ENCODE measurements at regions not wholly inside any gene's neighbourhood (a gene's known extent, or its start where the extent isn't known, plus 50 kb on each side); places are given as distances from the start of the nearest gene placed in this dataset.
A peak's percentile ranks its signal among the peaks of the same experiment; 100 is the strongest.

DNA sequence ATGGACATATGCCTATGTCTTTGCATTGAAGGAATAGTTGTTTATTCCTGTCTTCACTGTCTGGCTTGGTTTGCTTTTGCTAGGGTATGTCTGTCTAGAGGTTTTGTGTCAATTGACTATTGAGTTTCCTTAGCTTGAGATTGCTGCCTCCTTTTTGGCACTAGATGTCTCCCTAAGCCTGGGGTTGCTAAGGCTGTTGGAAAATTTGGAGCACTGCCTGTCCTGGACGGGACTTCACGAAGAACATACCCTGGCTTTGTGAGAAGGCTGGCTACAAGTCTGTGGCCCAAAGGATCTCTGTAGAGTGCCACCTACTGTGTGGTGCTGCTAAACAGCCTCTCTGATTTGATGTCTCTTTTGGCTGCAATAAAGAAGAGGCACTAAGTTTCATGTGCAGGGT, 183.8 kb upstream of the NUDT10 start:
- in situ Hi-C loops (cut with MboI) = no loop called here
- BruUV-seq (replicated peaks) = no TSS peak
- Histone ChIP-seq H3K36me3 (ENCODE audit: control insufficient read depth, insufficient read depth, low read length) (no peaks in the 10 kb centered on the region), H3K9me3 (replicated peaks; ENCODE audit: control insufficient read depth, insufficient read depth, low read depth, low read length) (no peaks in the 10 kb centered on the region), H3K79me2 (ENCODE audit: control insufficient read depth, insufficient read depth, low read length) (no peaks in the 10 kb centered on the region), H3K4me3 (no peak overlapping the region), H3K27me3 (ENCODE audit: control insufficient read depth in 2 of 2, insufficient read depth in 2 of 2, low read length in 2 of 2) (no peaks in the 10 kb centered on the region), H3K9me1 (ENCODE audit: control insufficient read depth, insufficient read depth, low read length) (no peaks in the 10 kb centered on the region), H3K27ac (ENCODE audit: extremely low read depth, low read depth, low read length) (no peak overlapping the region), H3K9ac (ENCODE audit: insufficient read depth in 1 of 2, low read depth in 2 of 2, low read length in 2 of 2) (no peak overlapping the region), H4K20me1 (replicated peaks; ENCODE audit: control insufficient read depth, insufficient read depth, low read length) (no peaks in the 10 kb centered on the region), H3K4me1 (replicated peaks in 1 of 2; ENCODE audit: control insufficient read depth in 2 of 2, insufficient read depth in 2 of 2, low read length in 2 of 2) (no peaks in the 10 kb centered on the region), H2AFZ (ENCODE audit: low read depth, low read length) (no peak overlapping the region), H3K4me2 (ENCODE audit: insufficient read depth, low read length) (no peak overlapping the region)
- TF ChIP-seq ZNF778 (CRISPR knock-in tag; IDR thresholded peaks at IDR 0.05) (no peak), ZNF23 (CRISPR knock-in tag; IDR thresholded peaks at IDR 0.05) (no peak)
- TF ChIP-seq, protein P1, sequence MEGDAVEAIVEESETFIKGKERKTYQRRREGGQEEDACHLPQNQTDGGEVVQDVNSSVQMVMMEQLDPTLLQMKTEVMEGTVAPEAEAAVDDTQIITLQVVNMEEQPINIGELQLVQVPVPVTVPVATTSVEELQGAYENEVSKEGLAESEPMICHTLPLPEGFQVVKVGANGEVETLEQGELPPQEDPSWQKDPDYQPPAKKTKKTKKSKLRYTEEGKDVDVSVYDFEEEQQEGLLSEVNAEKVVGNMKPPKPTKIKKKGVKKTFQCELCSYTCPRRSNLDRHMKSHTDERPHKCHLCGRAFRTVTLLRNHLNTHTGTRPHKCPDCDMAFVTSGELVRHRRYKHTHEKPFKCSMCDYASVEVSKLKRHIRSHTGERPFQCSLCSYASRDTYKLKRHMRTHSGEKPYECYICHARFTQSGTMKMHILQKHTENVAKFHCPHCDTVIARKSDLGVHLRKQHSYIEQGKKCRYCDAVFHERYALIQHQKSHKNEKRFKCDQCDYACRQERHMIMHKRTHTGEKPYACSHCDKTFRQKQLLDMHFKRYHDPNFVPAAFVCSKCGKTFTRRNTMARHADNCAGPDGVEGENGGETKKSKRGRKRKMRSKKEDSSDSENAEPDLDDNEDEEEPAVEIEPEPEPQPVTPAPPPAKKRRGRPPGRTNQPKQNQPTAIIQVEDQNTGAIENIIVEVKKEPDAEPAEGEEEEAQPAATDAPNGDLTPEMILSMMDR (IDR thresholded peaks at IDR 0.05 in 2 of 3, conservative IDR thresholded peaks at IDR 0.05 in 1 of 3; ENCODE audit: insufficient read depth in 2 of 3, low read depth in 1 of 3, low read length in 3 of 3) = peak in 1 of 3 experiments; percentile 21; a peak in 1 of 6 replicates
- TF ChIP-seq, protein P2, sequence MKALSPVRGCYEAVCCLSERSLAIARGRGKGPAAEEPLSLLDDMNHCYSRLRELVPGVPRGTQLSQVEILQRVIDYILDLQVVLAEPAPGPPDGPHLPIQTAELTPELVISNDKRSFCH (CRISPR knock-in tag; IDR thresholded peaks at IDR 0.05) = no peak
- TF ChIP-seq, protein P2 (tag; IDR thresholded peaks at IDR 0.05) = no peak
- ChIA-PET CTCF (ENCODE audit: low intra/inter-chr PET ratio) (no interaction called here), POLR2A (no interaction called here)
- intact Hi-C loops (cut with micrococcal nuclease) = loop anchor here (5.0 to 10.0 kb wide), 2 partner anchors 276 to 308 kb away; no protein-coding TSS in a partner anchor
- 0% methylated on average over 2 of the region's 2 CpGs for WGBS (ENCODE audit: insufficient coverage, low coverage, missing lambda C conversion rate)
- DNase-seq (ENCODE audit: extremely low read depth in 1 of 4, low spot score in 3 of 4) (no peak), ATAC-seq (no peak), FAIRE-seq (no peak)
